Stomach (tissue), 4 donors: ENCODE measurements at regions not wholly inside any gene's neighbourhood (a gene's known extent, or its start where the extent isn't known, plus 50 kb on each side); places are given as distances from the start of the nearest gene placed in this dataset.

ENCODE experiments used
- POLR2A ChIP-seq, 4 donors: fragments of 450-650 bp; IDR thresholded peaks; one replicate each; pipeline ENCODE4 v1.6.1; 2016; ENCODE audit warnings: antibody characterized with exemption in 4 of 4, control low read depth in 2 of 4, mild to moderate bottlenecking in 1 of 4, moderate library complexity in 1 of 4
- POLR2AphosphoS5 ChIP-seq, 3 donors: sonication (generic); formaldehyde crosslinking; IDR thresholded peaks; one replicate each; pipeline ENCODE4 v1.6.1; 2016; ENCODE audit warnings: antibody characterized with exemption in 3 of 3
- TF ChIP-seq, protein P1 (sequence below), 7 experiments: fragments of 450-650 bp in 4 of 7; fragments of 200-600 bp in 3 of 7; sonication (generic) in 3 of 7; IDR thresholded peaks; one replicate each; pipeline ENCODE4 v1.5.1; 2016 to 2019; ENCODE audit warnings: antibody characterized with exemption in 7 of 7, control low read depth in 2 of 7, mild to moderate bottlenecking in 1 of 7

- TF ChIP-seq POLR2AphosphoS5 (IDR thresholded peaks at IDR 0.05) (no peak), POLR2A (IDR thresholded peaks at IDR 0.05) (no peak)
- TF ChIP-seq, protein P1, sequence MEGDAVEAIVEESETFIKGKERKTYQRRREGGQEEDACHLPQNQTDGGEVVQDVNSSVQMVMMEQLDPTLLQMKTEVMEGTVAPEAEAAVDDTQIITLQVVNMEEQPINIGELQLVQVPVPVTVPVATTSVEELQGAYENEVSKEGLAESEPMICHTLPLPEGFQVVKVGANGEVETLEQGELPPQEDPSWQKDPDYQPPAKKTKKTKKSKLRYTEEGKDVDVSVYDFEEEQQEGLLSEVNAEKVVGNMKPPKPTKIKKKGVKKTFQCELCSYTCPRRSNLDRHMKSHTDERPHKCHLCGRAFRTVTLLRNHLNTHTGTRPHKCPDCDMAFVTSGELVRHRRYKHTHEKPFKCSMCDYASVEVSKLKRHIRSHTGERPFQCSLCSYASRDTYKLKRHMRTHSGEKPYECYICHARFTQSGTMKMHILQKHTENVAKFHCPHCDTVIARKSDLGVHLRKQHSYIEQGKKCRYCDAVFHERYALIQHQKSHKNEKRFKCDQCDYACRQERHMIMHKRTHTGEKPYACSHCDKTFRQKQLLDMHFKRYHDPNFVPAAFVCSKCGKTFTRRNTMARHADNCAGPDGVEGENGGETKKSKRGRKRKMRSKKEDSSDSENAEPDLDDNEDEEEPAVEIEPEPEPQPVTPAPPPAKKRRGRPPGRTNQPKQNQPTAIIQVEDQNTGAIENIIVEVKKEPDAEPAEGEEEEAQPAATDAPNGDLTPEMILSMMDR (IDR thresholded peaks at IDR 0.05), result no peak
Measured at GRCh38 chr21:15586752-15587427, 142.9 kb upstream of the USP25 start.
